ENCODE measurements at regions not wholly inside any gene's neighbourhood (a gene's known extent, or its start where the extent isn't known, plus 50 kb on each side); places are given as distances from the start of the nearest gene placed in this dataset.

GRCh38 chr5:92553326-92553725 lies 1027.7 kb downstream of the NR2F1-AS1 start:
- no peak overlapping the region for H2AFZ ChIP-seq (ENCODE audit: low read depth, low read length)
- FAIRE-seq, result no peak
- POLR2A ChIA-PET, result no interaction called here

More at GRCh38 chr5:92553326-92553725, 1027.7 kb downstream of the NR2F1-AS1 start:
- Histone ChIP-seq H3K36me3 (ENCODE audit: control insufficient read depth in 2 of 2, extremely low read depth in 1 of 2, insufficient read depth in 2 of 2, low read length in 2 of 2) (no peaks in the 10 kb centered on the region), H3K79me2 (ENCODE audit: control insufficient read depth, insufficient read depth, low read length) (no peaks in the 10 kb centered on the region), H3K4me3 (replicated peaks in 1 of 3; ENCODE audit: insufficient read depth in 1 of 3, low read depth in 1 of 3, low read length in 3 of 3) (no peak overlapping the region), H3K9me3 (replicated peaks; ENCODE audit: control insufficient read depth, insufficient read depth, low read length) (no peaks in the 10 kb centered on the region), H3K9ac (replicated peaks; ENCODE audit: extremely low read depth, insufficient read depth, low read length) (no peak overlapping the region), H3K4me1 (ENCODE audit: control insufficient read depth, extremely low read depth, insufficient read depth, low read length) (peaks cover 7% of the 10 kb centered on the region), H3K4me2 (ENCODE audit: insufficient read depth, low read length) (no peak overlapping the region), H4K20me1 (replicated peaks; ENCODE audit: control insufficient read depth, extremely low read depth, insufficient read depth, low read length) (no peaks in the 10 kb centered on the region), H3K9me1 (replicated peaks; ENCODE audit: control insufficient read depth, extremely low read depth, insufficient read depth, low read length) (no peaks in the 10 kb centered on the region), H3K27me3 (ENCODE audit: control insufficient read depth in 2 of 2, insufficient read depth in 2 of 2, low read length in 2 of 2) (no peaks in the 10 kb centered on the region), H3K27ac (ENCODE audit: insufficient read depth, low read depth, low read length) (no peak overlapping the region)
- CTCF ChIA-PET, result interaction anchor here (1.2 kb wide), 1 partner anchor 35 kb away, joined by 4 read pairs; no protein-coding TSS in a partner anchor
- TF ChIP-seq FOS (IDR thresholded peaks at IDR 0.05; ENCODE audit: borderline replicate concordance, insufficient read depth, low read length), result no peak
- TF ChIP-seq MAX (IDR thresholded peaks at IDR 0.05; ENCODE audit: insufficient read depth, insufficient read length), result no peak
- TF ChIP-seq POLR2AphosphoS5 (IDR thresholded peaks at IDR 0.05; ENCODE audit: insufficient read depth, low read depth, low read length), result no peak
- no peak for TF ChIP-seq POLR2A (IDR thresholded peaks at IDR 0.05; ENCODE audit: low read depth, low read length)
- no peak for TF ChIP-seq CTCF (IDR thresholded peaks at IDR 0.05; ENCODE audit: extremely low read depth in 1 of 2, insufficient read depth in 1 of 2, low read depth in 1 of 2, low read length in 2 of 2)
- TF ChIP-seq MYC (IDR thresholded peaks at IDR 0.05; ENCODE audit: low read depth, low read length), result no peak
- TF ChIP-seq EZH2 (IDR thresholded peaks at IDR 0.05; ENCODE audit: borderline replicate concordance, low read depth, low read length, severe bottlenecking), result no peak
- DNase-seq (ENCODE audit: low read depth, low spot score), result no peak
- dilution Hi-C loops (cut with MboI; ENCODE audit: extremely low pct_ligation_motif_present, low sequenced_read_pairs), result no loop called here
- BruUV-seq (replicated peaks), result no TSS peak
- intact Hi-C loops (cut with micrococcal nuclease), result no loop called here

All from endothelial cell of umbilical vein (primary cell).